ENCODE measurements at regions not wholly inside any gene's neighbourhood (a gene's known extent, or its start where the extent isn't known, plus 50 kb on each side); places are given as distances from the start of the nearest gene placed in this dataset.
A peak's percentile ranks its signal among the peaks of the same experiment; 100 is the strongest.

GRCh38 chr2:45069684-45070083 is 60.4 kb upstream of the SIX2 start:
- DNase-seq (ENCODE audit: low read depth in 1 of 2, low spot score in 1 of 2) (no peak), FAIRE-seq (no peak), ATAC-seq (no peak)
- POLR2A ChIA-PET: no interaction called here
- Histone ChIP-seq H3K4me2 (no peak overlapping the region), H3K4me1 (no peaks in the 10 kb centered on the region), H3K27ac (no peak overlapping the region), H3K4me3 (no peak overlapping the region), H3K9me3 (no peaks in the 10 kb centered on the region)
- CTCF ChIA-PET: interaction anchor here (1.5 to 1.6 kb wide), 4 partner anchors 13 to 425 kb away, joined by 3 to 4 read pairs (median 3); no protein-coding TSS in a partner anchor
- TF ChIP-seq CBX2 (IDR thresholded peaks at IDR 0.05; ENCODE audit: borderline replicate concordance, low read depth): no peak
- no peak for TF ChIP-seq JUNB (IDR thresholded peaks at IDR 0.05)
- no peak for TF ChIP-seq RFX5 (IDR thresholded peaks at IDR 0.05)
- no peak for TF ChIP-seq KDM1A (IDR thresholded peaks at IDR 0.05; ENCODE audit: low read depth)
- TF ChIP-seq FOSB (CRISPR knock-in tag; IDR thresholded peaks at IDR 0.05): no peak
- no peak for TF ChIP-seq ZSCAN20 (CRISPR knock-in tag; IDR thresholded peaks at IDR 0.05)
- TF ChIP-seq ZFP36 (IDR thresholded peaks at IDR 0.05; ENCODE audit: borderline replicate concordance, partially characterized antibody): no peak
- TF ChIP-seq ELK1 (IDR thresholded peaks at IDR 0.05; ENCODE audit: low read depth, low read length): no peak
- TF ChIP-seq MAFK (IDR thresholded peaks at IDR 0.05; ENCODE audit: partially characterized antibody): no peak
- WGBS (ENCODE audit: missing lambda C conversion rate): 77% methylated on average over 5 of the region's 5 CpGs

DNA sequence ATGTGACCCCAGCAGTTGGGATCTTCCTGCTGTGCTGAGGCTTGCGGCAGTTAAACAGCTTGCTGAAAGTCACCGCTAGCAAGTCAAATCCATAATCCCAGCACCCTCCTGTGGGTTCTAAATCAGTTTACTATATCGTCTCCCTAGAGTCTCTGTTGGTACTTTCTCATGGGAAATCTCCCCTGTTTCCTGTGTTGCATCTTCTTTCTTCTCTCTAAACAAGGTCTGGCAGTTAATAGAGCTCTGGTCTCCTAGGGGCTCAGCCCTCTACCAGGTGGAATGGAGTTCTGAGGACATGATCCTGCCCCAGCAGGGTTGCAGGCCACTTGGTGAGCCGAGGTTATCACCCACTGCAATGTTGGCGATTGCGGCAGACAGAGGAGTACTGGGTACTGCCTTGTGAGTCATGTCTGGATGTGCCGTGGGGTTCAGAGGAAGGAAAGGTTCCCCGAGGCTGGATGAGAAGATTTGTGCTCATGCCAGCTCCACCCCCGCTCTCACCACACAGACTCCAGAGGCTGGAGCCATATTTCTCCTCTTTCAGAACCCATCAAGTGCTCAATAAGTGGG is 59.4 kb upstream of the SIX2 start:
- ATAC-seq (no peak; a peak in 1 of 6 replicates), FAIRE-seq (no peak), DNase-seq (ENCODE audit: low read depth in 1 of 2, low spot score in 1 of 2) (no peak)
- POLR2A ChIA-PET: no interaction called here
- H3K4me3 ChIP-seq: no peak overlapping the region
- 68% methylated on average over 9 of the region's 9 CpGs for WGBS (ENCODE audit: missing lambda C conversion rate)
- no peaks in the 10 kb centered on the region for H3K9me3 ChIP-seq
- TF ChIP-seq FOSB (CRISPR knock-in tag; IDR thresholded peaks at IDR 0.05): no peak
- TF ChIP-seq, protein P1, sequence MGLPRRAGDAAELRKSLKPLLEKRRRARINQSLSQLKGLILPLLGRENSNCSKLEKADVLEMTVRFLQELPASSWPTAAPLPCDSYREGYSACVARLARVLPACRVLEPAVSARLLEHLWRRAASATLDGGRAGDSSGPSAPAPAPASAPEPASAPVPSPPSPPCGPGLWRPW (IDR thresholded peaks at IDR 0.05): no peak
- no peak for TF ChIP-seq CHD2 (IDR thresholded peaks at IDR 0.05; ENCODE audit: low read length, partially characterized antibody)
- no peak for TF ChIP-seq RARB (CRISPR knock-in tag; IDR thresholded peaks at IDR 0.05)
- no peak for TF ChIP-seq PHF8 (IDR thresholded peaks at IDR 0.05; ENCODE audit: borderline replicate concordance, low read depth)
- no peak for TF ChIP-seq ZFP36 (IDR thresholded peaks at IDR 0.05; ENCODE audit: borderline replicate concordance, partially characterized antibody)
- TF ChIP-seq, protein P2, sequence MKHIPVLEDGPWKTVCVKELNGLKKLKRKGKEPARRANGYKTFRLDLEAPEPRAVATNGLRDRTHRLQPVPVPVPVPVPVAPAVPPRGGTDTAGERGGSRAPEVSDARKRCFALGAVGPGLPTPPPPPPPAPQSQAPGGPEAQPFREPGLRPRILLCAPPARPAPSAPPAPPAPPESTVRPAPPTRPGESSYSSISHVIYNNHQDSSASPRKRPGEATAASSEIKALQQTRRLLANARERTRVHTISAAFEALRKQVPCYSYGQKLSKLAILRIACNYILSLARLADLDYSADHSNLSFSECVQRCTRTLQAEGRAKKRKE (CRISPR knock-in tag; IDR thresholded peaks at IDR 0.05; ENCODE audit: low read depth): no peak
- TF ChIP-seq HEYL (CRISPR knock-in tag; IDR thresholded peaks at IDR 0.05): no peak
- no peak for TF ChIP-seq HOXA7 (CRISPR knock-in tag; IDR thresholded peaks at IDR 0.05)
- CTCF ChIA-PET: interaction anchor here (0.9 to 2.0 kb wide), 7 partner anchors 20 to 426 kb away, joined by 3 to 5 read pairs (median 4); no protein-coding TSS in a partner anchor
- no peak overlapping the region for H3K4me2 ChIP-seq
- H3K4me1 ChIP-seq: no peaks in the 10 kb centered on the region
- no peak overlapping the region for H3K27ac ChIP-seq

GRCh38 chr2:45067859-45068570 is 58.8 kb upstream of the SIX2 start:
- WGBS (ENCODE audit: missing lambda C conversion rate): 57% methylated on average over 6 of the region's 6 CpGs
- FAIRE-seq: no peak
- CTCF ChIA-PET: interaction anchor here (0.9 to 2.0 kb wide), 5 partner anchors 20 to 141 kb away, joined by 3 to 5 read pairs (median 4); no protein-coding TSS in a partner anchor

More at GRCh38 chr2:45067859-45068570, 58.8 kb upstream of the SIX2 start:
- TF ChIP-seq CBX2 (IDR thresholded peaks at IDR 0.05; ENCODE audit: borderline replicate concordance, low read depth) (no peak), POLR2AphosphoS2 (conservative IDR thresholded peaks at IDR 0.05; ENCODE audit: low read length) (no peak), KDM5A (IDR thresholded peaks at IDR 0.05) (no peak), KDM1A (IDR thresholded peaks at IDR 0.05; ENCODE audit: low read depth) (no peak), RARB (CRISPR knock-in tag; IDR thresholded peaks at IDR 0.05) (no peak)
- TF ChIP-seq, protein P1 (IDR thresholded peaks at IDR 0.05): no peak
- Histone ChIP-seq H3K4me3 (no peak overlapping the region), H3K9me3 (no peaks in the 10 kb centered on the region), H3K4me1 (no peaks in the 10 kb centered on the region), H3K27ac (no peak overlapping the region), H3K4me2 (no peak overlapping the region)
- POLR2A ChIA-PET: no interaction called here
- no peak for DNase-seq (ENCODE audit: low read depth in 1 of 2, low spot score in 1 of 2)
- ATAC-seq: peak; percentile 52 to 62; a peak in 5 of 6 replicates

All from A549 (cell line).